Type B pancreatic cell (in vitro differentiated cells): ENCODE measurements at regions not wholly inside any gene's neighbourhood (a gene's known extent, or its start where the extent isn't known, plus 50 kb on each side); places are given as distances from the start of the nearest gene placed in this dataset.

Source experiments
- DNase-seq: peaks from one replicate; pipeline ENCODE4 v3.0.0; 2021; ENCODE audit warnings: mixed read lengths; ENCODE audit not compliant: unreplicated experiment; ENCODE audit errors: extremely low spot score
- H3K27ac Mint-ChIP-seq: 2 replicates; pipeline ENCODE4 v1.8.0; 2021; ENCODE audit warnings: mild to moderate bottlenecking, mixed read lengths
- H3K27me3 Mint-ChIP-seq: 2 replicates; pipeline ENCODE4 v1.8.0; 2021; ENCODE audit warnings: mixed read lengths
- H3K36me3 Mint-ChIP-seq: 2 replicates; pipeline ENCODE4 v1.8.0; 2021; ENCODE audit warnings: mixed read lengths
- H3K4me1 Mint-ChIP-seq: one replicate; pipeline ENCODE4 v1.8.0; 2021; ENCODE audit warnings: mixed read lengths; ENCODE audit not compliant: unreplicated experiment
- H3K4me3 Mint-ChIP-seq: 2 replicates; pipeline ENCODE4 v1.8.0; 2021; ENCODE audit warnings: mild to moderate bottlenecking, mixed read lengths
- H3K9me3 Mint-ChIP-seq: 2 replicates; pipeline ENCODE4 v1.8.0; 2021; ENCODE audit warnings: mixed read lengths
- TF ChIP-seq, protein P1 (sequence below): fragments of 200-600 bp; sonication (generic); conservative IDR thresholded peaks from 2 replicates; pipeline ENCODE4 v1.5.0; 2021; ENCODE audit warnings: antibody characterized with exemption, mild to moderate bottlenecking

DNA sequence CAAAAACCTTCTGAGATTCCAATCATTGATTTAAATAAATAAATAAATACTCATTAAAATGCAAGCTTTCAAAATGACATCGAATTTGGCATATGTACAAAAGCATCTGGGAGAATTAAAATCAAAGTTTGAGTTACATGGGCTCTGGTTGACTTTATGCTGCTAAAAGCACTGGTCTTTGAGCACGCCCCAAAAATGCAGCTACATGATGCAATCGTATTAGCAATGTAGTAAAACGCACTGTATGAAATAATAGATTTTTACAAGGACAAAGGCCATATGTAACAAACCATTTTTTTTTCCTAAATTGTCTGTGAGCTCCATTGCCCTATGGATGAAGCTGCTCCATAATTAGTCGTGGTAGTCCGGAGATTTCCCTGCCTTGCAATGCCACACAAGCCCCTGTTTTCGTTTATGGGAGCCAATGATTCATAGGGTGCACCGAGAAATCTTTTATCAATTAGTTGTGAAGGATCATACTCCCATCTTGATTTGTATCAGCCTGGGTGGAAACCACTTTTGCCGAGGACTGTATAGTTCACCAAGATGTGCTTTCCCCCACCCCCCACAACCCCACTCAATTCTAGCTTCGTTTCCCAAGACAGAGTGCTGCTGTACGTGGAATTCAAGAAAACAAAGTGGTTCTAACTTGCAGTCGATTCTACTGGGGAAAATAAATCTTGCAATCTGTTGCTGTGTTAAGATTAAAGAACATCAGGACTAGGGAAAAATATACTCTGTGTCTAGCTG lies 268.4 kb downstream of the IRS1 start:
- Mint-ChIP-seq H3K9me3 (peaks cover 4% of the 10 kb centered on the region), H3K4me1 (peaks cover 8% of the 10 kb centered on the region), H3K36me3 (no peaks in the 10 kb centered on the region), H3K27ac (no peak overlapping the region), H3K27me3 (no peaks in the 10 kb centered on the region), H3K4me3 (no peak overlapping the region)
- no peak for DNase-seq
- TF ChIP-seq, protein P1, sequence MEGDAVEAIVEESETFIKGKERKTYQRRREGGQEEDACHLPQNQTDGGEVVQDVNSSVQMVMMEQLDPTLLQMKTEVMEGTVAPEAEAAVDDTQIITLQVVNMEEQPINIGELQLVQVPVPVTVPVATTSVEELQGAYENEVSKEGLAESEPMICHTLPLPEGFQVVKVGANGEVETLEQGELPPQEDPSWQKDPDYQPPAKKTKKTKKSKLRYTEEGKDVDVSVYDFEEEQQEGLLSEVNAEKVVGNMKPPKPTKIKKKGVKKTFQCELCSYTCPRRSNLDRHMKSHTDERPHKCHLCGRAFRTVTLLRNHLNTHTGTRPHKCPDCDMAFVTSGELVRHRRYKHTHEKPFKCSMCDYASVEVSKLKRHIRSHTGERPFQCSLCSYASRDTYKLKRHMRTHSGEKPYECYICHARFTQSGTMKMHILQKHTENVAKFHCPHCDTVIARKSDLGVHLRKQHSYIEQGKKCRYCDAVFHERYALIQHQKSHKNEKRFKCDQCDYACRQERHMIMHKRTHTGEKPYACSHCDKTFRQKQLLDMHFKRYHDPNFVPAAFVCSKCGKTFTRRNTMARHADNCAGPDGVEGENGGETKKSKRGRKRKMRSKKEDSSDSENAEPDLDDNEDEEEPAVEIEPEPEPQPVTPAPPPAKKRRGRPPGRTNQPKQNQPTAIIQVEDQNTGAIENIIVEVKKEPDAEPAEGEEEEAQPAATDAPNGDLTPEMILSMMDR, result no peak

DNA sequence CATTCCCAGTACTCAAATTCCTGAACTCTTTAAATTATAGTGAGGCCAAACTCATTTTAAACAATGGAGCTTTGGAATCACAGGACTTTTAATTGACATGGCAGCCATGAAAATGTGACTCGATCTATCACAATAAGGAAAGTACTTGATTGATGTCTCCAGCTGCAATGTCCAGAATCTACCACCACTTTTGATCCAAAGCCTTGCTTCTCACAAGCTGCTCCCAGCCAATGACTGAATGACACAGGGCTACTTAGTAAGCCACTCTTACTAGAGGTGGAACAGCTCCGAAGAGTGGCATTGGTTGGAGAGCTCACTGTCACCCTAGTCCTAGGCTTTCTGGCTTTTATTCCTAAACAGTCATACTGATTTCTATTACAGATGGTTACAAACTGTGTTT lies 270.1 kb downstream of the IRS1 start:
- no peak overlapping the region for H3K27ac Mint-ChIP-seq
- TF ChIP-seq, protein P1, result no peak
- no peaks in the 10 kb centered on the region for H3K36me3 Mint-ChIP-seq
- peaks cover 3% of the 10 kb centered on the region for H3K4me1 Mint-ChIP-seq
- H3K9me3 Mint-ChIP-seq, result peaks cover 4% of the 10 kb centered on the region
- H3K4me3 Mint-ChIP-seq, result no peak overlapping the region
- no peaks in the 10 kb centered on the region for H3K27me3 Mint-ChIP-seq
- no peak for DNase-seq

DNA sequence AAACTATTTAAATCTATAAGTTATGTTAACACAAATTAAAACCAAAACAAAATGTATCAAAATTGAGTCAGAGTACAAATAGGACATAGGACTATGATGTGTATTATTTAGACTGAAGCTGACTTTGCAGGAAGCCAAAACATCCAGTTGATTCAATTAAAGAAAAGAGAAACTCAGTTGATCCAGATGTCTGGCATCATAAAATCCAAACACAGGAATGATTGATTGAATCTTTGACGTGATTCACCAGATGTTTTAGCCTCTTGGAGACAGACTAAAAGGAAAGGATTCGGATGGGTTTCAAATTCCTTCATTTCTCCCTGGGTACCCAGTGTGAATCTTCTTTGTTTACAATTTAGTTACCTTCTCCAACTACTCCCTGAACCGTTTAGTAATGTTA lies 272.9 kb downstream of the IRS1 start:
- no peaks in the 10 kb centered on the region for H3K9me3 Mint-ChIP-seq
- TF ChIP-seq, protein P1, result no peak
- H3K36me3 Mint-ChIP-seq, result no peaks in the 10 kb centered on the region
- H3K4me3 Mint-ChIP-seq, result no peak overlapping the region
- no peak for DNase-seq
- no peaks in the 10 kb centered on the region for H3K27me3 Mint-ChIP-seq
- H3K4me1 Mint-ChIP-seq, result peaks cover 3% of the 10 kb centered on the region
- H3K27ac Mint-ChIP-seq, result no peak overlapping the region

DNA sequence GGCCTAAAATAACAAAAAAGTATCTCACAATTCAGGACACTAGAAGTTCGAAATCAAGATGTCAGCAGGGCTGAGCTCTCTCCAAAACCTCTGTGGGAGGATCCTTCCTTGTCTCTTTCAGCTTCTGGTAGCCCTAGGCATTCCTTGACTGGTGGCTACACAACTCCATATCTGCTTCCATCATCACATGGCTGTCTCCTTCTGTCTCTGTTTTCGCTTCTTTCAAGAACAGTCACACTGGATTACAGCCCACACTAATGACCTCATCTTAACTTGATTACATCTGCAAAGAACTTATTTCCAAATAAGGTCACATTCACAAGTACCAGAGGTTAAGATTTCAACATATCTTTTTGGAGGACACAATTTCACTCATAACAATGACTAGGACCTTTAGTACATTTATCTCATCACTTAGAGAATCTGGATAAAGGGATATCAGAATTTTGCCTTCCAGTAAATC lies 275.2 kb downstream of the IRS1 start:
- no peak for DNase-seq
- TF ChIP-seq, protein P1, result no peak
- no peaks in the 10 kb centered on the region for H3K27me3 Mint-ChIP-seq
- peaks cover 3% of the 10 kb centered on the region for H3K4me1 Mint-ChIP-seq
- H3K36me3 Mint-ChIP-seq, result no peaks in the 10 kb centered on the region
- no peak overlapping the region for H3K27ac Mint-ChIP-seq
- H3K4me3 Mint-ChIP-seq, result no peak overlapping the region
- H3K9me3 Mint-ChIP-seq, result peaks cover 3% of the 10 kb centered on the region

DNA sequence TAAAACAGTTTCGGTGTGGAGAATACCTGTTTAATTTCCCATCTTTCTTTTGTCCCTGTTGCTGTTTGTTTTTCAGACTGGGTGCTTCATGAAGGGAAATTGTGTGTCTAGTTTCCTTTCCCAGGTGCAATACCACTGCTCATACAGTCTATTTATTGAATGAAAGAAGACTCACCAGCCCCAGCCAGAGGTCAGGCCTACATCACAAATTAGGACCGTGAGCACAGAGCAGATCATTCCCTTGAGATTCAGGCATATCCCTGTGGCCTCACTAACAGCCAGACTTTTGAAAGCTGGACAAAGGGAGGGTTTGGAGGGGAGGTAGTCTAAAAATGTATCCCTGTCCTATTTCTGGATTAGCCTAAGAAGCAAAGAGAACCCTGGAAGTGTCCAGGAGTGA lies 278.9 kb downstream of the IRS1 start:
- no peak for DNase-seq
- peaks cover 6% of the 10 kb centered on the region for H3K4me1 Mint-ChIP-seq
- peaks cover 7% of the 10 kb centered on the region for H3K9me3 Mint-ChIP-seq
- no peaks in the 10 kb centered on the region for H3K27me3 Mint-ChIP-seq
- no peak overlapping the region for H3K4me3 Mint-ChIP-seq
- no peak overlapping the region for H3K27ac Mint-ChIP-seq
- TF ChIP-seq, protein P1, result no peak
- no peaks in the 10 kb centered on the region for H3K36me3 Mint-ChIP-seq
